Cardiac muscle cell (in vitro differentiated cells and primary cell): ENCODE measurements at regions not wholly inside any gene's neighbourhood (a gene's known extent, or its start where the extent isn't known, plus 50 kb on each side); places are given as distances from the start of the nearest gene placed in this dataset.

Experiments used
- DNase-seq, 2 donors: peaks; one replicate each; pipeline versions ENCODE4 v3.0.0 to v3.0.0-alpha.2; 2010 to 2017; ENCODE audit warnings: low read depth in 1 of 2, low spot score in 1 of 2
- H3K27ac ChIP-seq: fragments of 200-600 bp; sonication (generic); 2 replicates; pipeline ENCODE4 v1.5.1; 2016
- H3K27me3 ChIP-seq: fragments of 200-600 bp; sonication (generic); 2 replicates; pipeline ENCODE4 v1.6.0; 2016; ENCODE audit warnings: control low read depth
- H3K36me3 ChIP-seq: fragments of 200-600 bp; sonication (generic); 2 replicates; pipeline ENCODE4 v1.5.1; 2016; ENCODE audit warnings: control low read depth
- H3K4me1 ChIP-seq: fragments of 200-600 bp; sonication (generic); 2 replicates; pipeline ENCODE4 v1.8.1; 2017; ENCODE audit warnings: low read depth, mild to moderate bottlenecking, mixed run types
- H3K4me3 ChIP-seq: fragments of 200-600 bp; sonication (generic); 2 replicates; pipeline ENCODE4 v1.5.1; 2016; ENCODE audit warnings: mild to moderate bottlenecking
- H3K9me3 ChIP-seq: fragments of 200-600 bp; sonication (generic); 2 replicates; pipeline ENCODE4 v1.5.1; 2017; ENCODE audit warnings: low read depth, mild to moderate bottlenecking, control low read depth
- TF ChIP-seq, protein P1 (sequence below): IDR thresholded peaks from 2 replicates; pipeline ENCODE4 v1.5.1; 2012; ENCODE audit warnings: low read depth, mild to moderate bottlenecking, low read length

DNA sequence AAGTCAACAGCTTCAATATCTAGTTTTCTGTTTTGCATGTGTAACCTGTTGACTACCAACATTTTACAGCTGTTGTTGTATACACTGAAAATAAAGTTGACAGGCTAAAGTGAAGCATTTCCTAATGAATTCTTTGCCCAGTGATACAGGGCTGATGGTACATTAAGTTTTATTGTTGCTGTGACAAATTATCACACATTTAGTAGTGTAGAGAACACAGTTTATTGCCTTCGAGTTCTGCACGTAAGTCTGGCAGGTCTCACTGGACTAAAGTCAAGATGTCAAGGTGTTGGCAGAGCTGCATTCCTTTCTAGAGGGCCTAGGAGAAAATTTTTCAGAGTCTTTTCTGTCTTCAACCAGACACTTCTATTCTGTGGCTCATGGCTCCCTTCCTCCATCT, 184.2 kb downstream of the SLITRK6 start:
- Histone ChIP-seq H3K27ac (no peak overlapping the region), H3K4me1 (no peaks in the 10 kb centered on the region), H3K36me3 (no peaks in the 10 kb centered on the region), H3K9me3 (no peaks in the 10 kb centered on the region), H3K4me3 (no peak overlapping the region), H3K27me3 (peaks cover 13% of the 10 kb centered on the region)
- TF ChIP-seq, protein P1, sequence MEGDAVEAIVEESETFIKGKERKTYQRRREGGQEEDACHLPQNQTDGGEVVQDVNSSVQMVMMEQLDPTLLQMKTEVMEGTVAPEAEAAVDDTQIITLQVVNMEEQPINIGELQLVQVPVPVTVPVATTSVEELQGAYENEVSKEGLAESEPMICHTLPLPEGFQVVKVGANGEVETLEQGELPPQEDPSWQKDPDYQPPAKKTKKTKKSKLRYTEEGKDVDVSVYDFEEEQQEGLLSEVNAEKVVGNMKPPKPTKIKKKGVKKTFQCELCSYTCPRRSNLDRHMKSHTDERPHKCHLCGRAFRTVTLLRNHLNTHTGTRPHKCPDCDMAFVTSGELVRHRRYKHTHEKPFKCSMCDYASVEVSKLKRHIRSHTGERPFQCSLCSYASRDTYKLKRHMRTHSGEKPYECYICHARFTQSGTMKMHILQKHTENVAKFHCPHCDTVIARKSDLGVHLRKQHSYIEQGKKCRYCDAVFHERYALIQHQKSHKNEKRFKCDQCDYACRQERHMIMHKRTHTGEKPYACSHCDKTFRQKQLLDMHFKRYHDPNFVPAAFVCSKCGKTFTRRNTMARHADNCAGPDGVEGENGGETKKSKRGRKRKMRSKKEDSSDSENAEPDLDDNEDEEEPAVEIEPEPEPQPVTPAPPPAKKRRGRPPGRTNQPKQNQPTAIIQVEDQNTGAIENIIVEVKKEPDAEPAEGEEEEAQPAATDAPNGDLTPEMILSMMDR: no peak
- DNase-seq: no peak

DNA sequence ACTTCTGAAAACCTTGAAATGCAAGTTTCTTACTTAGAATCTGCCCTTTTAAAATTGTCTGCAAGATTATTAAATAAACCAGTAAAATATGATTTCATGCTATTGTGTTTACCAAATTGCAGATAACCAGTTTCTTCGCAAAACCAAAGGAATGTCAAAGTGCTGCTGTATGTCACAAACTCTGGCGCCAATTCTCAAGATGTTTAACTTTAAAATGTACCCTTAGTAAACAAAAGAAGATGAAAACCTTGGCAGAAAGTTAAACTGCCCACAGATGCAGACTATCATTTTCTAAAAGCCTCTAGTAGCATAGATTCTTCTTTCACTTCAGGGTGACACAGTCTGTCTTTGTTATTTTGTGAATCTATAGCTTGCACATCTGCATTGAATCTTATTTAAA, 189.2 kb downstream of the SLITRK6 start:
- no peaks in the 10 kb centered on the region for H3K36me3 ChIP-seq

GRCh38 chr13:85608255-85608829, 190.9 kb downstream of the SLITRK6 start:
- DNase-seq: no peak
- Histone ChIP-seq H3K9me3 (no peaks in the 10 kb centered on the region), H3K27me3 (peaks cover 7% of the 10 kb centered on the region), H3K36me3 (no peaks in the 10 kb centered on the region), H3K27ac (no peak overlapping the region), H3K4me1 (no peaks in the 10 kb centered on the region), H3K4me3 (no peak overlapping the region)
- TF ChIP-seq, protein P1: no peak

More for the DNA sequence above, 189.2 kb downstream of the SLITRK6 start:
- TF ChIP-seq, protein P1: no peak
- no peak overlapping the region for H3K4me3 ChIP-seq
- H3K27ac ChIP-seq: no peak overlapping the region
- no peaks in the 10 kb centered on the region for H3K4me1 ChIP-seq
- DNase-seq: no peak
- peaks cover 7% of the 10 kb centered on the region for H3K27me3 ChIP-seq
- no peaks in the 10 kb centered on the region for H3K9me3 ChIP-seq

GRCh38 chr13:85603735-85604134, 195.5 kb downstream of the SLITRK6 start:
- H3K27ac ChIP-seq: no peak overlapping the region
- H3K36me3 ChIP-seq: no peaks in the 10 kb centered on the region
- DNase-seq: no peak
- no peaks in the 10 kb centered on the region for H3K4me1 ChIP-seq
- no peak overlapping the region for H3K4me3 ChIP-seq
- TF ChIP-seq, protein P1: no peak
- H3K9me3 ChIP-seq: no peaks in the 10 kb centered on the region
- H3K27me3 ChIP-seq: no peaks in the 10 kb centered on the region

DNA sequence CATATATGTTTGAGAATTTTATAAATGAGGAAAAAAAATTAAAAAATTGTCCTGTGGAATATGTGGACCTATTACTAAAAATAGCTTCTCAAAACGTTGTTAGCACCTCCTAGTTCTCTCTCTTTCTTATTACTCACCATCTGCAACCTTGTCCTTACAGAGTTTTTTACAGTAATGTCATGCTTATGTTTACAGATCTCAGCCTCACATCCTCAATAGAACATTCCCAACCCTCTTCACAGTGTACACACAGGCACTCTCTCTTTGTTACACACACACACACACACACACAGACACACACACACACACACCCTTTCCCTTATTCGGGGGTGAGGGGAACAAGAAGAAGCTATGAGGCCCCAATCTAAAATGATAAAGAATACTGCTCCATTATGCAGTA, 197.7 kb downstream of the SLITRK6 start:
- no peaks in the 10 kb centered on the region for H3K4me1 ChIP-seq
- H3K27me3 ChIP-seq: no peaks in the 10 kb centered on the region
- TF ChIP-seq, protein P1: no peak

More for the DNA sequence above, 197.7 kb downstream of the SLITRK6 start:
- Histone ChIP-seq H3K4me3 (no peak overlapping the region), H3K27ac (no peak overlapping the region), H3K9me3 (no peaks in the 10 kb centered on the region), H3K36me3 (no peaks in the 10 kb centered on the region)
- DNase-seq: no peak
